Upper lobe of left lung (tissue), 4 donors: ENCODE measurements at regions not wholly inside any gene's neighbourhood (a gene's known extent, or its start where the extent isn't known, plus 50 kb on each side); places are given as distances from the start of the nearest gene placed in this dataset.

Source experiments
- POLR2A ChIP-seq, 4 donors: fragments of 450-650 bp; IDR thresholded peaks; one replicate each; pipeline ENCODE4 v1.5.1; 2016 to 2017; ENCODE audit warnings: antibody characterized with exemption in 4 of 4, mild to moderate bottlenecking in 2 of 4
- POLR2AphosphoS5 ChIP-seq, 2 donors: sonication (generic); formaldehyde crosslinking; IDR thresholded peaks; one replicate each; pipeline ENCODE4 v1.5.1; 2017; ENCODE audit warnings: antibody characterized with exemption in 2 of 2
- TF ChIP-seq, protein P1 (sequence below), 6 experiments: fragments of 450-650 bp in 4 of 6; fragments of 200-600 bp in 2 of 6; sonication (generic) in 2 of 6; IDR thresholded peaks; one replicate each; pipeline ENCODE4 v1.5.1; 2016 to 2019; ENCODE audit warnings: antibody characterized with exemption in 6 of 6

DNA sequence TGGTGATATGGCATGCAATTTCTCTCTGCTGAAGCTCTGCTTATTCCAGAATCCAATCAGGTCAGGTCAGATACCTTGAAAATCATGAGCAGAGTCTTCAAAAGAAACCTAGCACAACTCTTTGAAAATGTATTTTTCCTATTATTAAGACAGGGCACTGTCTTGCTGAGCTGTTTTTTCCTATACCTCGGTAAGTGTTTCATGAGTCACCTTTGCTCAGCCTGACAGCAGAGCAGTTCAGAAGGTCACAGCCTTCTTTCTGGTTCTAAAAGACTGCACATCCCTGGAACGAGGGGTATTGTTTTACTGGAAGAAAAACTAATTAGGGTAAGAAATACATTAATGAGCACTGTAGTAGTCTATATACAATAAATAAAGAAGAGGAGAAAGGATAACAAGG, 422.0 kb downstream of the SOX2 start:
- TF ChIP-seq, protein P1, sequence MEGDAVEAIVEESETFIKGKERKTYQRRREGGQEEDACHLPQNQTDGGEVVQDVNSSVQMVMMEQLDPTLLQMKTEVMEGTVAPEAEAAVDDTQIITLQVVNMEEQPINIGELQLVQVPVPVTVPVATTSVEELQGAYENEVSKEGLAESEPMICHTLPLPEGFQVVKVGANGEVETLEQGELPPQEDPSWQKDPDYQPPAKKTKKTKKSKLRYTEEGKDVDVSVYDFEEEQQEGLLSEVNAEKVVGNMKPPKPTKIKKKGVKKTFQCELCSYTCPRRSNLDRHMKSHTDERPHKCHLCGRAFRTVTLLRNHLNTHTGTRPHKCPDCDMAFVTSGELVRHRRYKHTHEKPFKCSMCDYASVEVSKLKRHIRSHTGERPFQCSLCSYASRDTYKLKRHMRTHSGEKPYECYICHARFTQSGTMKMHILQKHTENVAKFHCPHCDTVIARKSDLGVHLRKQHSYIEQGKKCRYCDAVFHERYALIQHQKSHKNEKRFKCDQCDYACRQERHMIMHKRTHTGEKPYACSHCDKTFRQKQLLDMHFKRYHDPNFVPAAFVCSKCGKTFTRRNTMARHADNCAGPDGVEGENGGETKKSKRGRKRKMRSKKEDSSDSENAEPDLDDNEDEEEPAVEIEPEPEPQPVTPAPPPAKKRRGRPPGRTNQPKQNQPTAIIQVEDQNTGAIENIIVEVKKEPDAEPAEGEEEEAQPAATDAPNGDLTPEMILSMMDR (IDR thresholded peaks at IDR 0.05): no peak
- TF ChIP-seq POLR2AphosphoS5 (IDR thresholded peaks at IDR 0.05): no peak
- no peak for TF ChIP-seq POLR2A (IDR thresholded peaks at IDR 0.05)
